ENCODE measurements at regions not wholly inside any gene's neighbourhood (a gene's known extent, or its start where the extent isn't known, plus 50 kb on each side); places are given as distances from the start of the nearest gene placed in this dataset.
A peak's percentile ranks its signal among the peaks of the same experiment; 100 is the strongest.

DNA sequence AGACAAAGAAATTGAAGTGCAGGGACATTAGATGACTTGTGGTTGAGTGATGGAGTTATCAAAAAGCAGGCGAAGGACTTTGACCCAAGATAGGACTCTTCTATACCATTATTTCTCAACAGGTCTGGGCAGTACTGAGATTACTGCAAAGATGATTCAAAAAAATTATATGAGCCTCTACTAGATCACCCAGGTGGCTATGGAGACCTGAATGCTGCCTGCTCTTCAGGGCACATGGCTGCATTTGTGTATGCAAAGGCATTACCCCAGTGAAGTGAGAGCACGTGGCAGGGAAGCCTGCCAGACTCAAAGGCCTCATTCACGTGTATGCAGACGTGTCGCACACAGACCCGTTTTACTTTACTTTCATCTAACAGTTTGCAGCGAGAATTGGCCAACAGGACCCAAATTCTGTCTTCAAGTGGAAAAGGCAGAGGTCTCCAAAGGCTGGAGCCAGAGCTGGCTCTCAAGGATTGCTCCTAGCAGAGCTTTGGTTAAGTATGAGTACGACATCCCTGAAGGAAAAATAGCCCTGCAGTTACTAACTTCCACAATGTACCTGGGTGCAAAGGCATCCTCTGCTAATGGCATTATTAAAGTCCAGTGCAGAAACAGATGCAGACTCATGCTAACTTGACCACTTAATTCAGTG is 113.8 kb upstream of the ARMC2 start:
- DNase-seq: no peak

DNA sequence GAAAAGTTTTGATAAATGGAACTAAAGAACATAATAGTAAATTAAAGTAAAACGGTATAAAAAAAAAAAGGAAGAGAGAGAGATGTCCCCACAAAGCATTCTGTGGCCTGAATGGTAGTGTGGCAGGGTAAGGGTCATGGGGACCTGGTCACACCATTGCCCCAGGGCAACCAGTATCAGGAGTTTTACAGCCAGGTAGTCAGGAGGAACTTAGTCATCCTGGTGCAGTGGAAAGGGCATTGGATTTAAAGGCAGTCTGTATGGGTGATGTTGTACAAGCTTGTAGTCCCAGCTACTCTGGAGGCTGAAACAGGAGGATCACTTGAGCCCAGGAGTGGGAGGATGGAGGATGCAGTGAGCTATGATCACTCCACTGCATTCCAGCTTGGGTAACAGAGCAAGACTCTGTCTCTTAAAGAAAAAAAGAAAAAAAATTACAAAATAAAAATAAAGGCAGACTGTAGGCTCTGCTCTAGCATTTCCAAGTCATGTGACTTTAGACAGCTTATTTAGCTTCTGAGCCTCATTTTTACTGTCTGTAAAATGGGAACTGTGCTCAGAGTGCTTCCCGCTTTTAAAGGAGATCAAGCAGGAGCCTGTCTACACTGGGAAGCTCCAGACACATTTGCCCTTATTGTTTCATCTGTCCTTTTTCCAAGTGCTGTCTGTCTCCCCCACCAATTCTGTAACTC is 112.8 kb upstream of the ARMC2 start:
- no peak for DNase-seq

DNA sequence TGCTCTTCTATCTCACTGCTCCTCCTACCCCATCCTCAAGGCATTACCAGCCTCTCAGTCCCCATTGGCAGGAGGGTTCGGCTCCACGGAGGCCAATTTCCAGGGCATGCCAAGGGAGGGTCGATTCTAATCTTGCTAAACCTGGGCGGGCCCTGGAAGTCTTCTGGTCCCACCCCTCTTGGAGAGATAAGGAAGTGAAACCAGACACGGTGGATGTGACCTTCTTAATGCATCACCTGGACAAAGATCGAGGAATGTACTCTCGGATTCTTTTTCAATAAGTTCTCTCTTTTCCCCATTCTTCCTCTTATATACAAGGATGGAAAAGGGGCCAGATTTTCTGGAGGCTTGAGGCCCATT is 112.2 kb upstream of the ARMC2 start:
- DNase-seq: no peak

DNA sequence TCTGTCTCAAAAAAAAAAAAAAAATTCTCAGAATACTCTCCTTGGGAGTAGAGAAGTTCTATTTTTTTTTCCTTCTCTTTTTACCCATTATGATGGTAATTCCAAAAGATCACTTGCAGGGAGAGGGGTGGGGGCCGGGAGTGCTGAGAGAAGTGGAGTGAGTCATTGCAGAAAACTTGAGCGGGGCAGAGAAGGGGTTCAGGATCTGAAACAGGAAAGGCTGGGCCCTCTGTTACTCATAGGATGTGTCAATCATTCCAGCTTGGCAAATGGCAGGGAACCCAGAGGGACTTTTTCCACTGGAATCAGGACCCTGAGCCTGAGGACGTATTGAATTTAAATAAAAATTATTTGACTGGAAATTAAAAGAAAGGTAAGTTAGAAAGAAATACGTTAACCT is 111.4 kb upstream of the ARMC2 start:
- no peak for DNase-seq

DNA sequence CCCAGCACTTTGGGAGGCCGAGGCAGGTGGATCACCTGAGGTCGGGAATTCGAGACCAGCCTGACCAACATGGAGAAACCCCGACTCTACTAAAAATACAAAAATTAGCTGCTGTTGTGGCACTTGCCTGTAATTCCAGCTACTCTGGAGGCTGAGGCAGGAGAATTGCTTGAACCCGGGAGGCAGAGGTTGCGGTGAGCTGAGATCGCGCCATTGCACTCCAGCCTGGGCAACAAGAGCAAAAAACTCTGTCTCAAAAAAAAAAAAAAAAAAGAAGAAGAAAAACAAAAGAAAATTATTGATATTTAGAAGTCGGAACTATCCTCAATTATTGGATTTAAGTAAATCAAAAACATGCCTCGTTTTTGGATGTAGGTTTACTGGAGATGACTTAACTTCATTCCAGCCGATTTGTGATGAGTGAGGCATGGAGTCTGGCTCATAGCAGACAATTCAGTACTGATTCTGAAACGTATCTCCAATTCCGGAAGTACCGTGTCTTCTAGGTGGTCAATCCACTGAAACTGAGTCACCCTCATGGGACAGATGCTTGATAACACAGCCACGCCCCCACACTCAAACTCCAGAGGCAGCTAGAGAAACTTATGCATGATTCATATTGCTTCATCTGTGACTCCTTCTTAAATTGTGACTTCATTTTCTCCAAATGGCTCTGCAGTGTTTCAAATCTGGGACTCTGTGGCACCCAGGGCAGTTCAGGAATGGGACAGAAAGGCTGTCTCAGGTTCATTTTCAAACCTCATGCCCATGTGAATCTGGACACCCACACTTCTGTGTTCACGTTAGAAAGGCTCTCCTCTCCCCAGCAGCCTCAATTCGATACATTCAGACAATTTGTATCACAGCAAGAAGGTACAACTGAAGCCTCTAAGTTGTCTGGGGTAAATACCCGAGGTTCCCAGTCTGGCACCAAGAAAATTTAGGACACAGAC is 110.4 kb upstream of the ARMC2 start:
- peak; percentile 43 for DNase-seq

DNA sequence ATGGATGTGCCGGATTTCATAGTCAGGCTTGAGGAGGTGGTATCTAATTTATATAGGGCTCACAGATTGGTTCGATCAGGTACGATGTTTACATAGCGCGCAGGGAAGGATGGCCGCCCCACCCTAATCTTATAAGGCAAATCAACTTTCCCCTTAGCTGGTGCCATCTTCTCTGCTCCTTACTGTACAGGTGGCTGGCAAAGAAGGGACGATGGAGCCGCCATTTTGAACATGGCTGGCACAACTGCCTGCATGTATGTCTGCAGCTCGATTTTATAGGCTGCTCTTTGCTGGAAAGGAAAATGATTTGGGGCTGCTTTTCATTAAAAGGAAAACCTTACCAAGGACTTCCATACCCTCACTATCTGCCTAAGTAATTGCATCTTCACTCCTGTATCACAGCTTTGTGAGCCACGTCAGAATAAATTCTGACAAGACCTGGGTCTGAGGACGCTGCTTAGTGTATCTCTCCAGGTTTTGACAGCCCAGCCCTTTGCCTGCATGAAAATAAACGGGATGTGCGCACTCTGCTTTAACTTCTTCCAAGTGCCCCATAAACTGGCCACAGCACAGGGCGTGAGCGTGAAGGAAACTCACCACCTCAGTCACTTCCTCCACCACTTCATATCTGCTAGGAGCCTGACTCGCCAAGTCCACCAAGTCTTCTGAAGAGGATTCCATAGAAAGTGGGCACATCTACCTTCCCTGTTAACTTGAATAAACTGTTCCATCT is 109.4 kb upstream of the ARMC2 start:
- DNase-seq: no peak

DNA sequence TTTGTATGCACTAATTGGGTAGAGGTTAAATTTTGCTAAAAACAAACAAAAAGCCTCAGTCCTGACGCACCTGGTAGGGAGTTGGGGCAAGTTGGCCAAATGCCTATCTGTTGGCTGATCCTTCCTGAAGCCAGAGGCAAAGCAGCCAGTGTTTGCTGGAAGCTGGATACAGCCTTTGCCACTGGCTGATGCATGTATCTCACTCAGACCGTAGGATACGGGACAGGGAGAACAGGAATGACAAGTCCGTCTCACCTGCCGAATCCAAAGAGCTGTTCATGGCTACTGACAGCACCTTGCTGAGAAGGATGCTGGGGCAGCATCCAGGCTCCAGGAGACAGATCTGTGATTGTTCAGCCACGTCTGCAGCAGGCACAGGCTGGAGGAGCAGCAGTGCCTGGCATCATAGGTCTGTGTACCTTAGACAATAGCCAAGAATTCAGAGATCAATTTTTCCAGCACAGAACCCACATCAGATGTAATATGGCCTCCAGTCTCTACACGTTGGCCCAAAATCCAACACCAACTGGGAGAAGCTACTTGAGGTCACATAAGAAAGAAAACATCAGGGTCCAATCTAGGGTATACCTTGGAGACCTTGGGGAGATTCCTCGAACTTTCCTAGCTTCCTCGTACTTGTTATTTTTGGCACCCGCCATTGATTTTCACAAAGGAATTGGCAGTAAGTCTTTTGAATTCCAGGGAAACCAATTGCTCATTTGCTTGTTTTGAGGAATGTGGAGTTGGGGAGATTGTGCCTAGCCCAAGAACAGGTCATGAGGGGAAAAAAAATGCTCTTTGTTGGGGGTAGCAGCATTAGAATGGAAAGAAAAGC is 108.5 kb upstream of the ARMC2 start:
- no peak for DNase-seq

DNA sequence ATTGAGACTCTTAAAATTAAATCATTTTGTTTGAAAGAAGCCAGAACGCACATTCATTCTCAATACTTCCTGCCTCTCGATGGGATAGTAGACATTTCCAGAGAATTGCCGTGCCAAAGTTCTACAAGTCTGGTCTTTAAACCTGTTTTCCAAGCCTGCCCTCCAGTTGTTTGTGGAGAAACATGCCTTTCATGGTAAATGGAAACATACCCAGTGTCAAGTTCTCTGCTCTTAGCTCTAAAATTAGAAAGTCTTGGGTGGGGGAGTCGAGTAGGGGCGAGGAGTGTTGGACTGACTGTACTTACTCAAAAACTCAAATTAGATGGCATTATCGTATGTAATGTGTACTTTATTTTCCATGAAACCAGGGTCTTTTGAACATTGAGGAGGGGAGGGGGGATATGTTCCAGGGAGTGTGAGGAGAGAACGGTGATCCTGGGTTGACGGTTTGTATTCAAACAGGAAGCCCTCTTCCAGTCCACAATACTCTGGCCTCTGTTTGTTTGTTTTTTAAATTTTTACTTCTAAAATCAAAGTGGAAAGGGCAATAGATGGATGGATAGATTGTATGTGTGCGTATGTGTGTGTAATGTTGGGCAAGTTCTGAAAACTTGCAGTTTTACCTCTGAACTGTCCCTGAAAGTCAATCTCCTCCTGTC is 106.8 kb upstream of the ARMC2 start:
- DNase-seq: no peak

DNA sequence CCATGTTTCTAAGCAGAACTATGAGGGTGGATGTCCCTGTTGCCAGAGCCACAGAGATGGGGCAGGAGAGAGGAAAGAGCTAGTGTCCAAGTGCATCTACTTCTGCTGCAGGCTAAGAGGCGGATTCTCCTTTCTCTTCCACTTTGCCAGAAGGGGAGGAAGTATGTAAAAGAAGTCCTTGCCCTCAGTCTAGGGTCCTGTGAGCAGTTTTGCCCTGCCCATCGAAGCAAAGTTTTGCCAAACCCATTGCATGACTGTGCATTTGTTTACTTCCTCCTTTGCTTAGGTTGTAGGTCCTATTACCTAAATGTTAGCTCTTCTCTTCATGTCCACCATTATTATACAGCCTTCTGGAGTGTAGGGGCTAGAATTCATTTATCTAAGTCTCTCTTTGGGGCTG is 106.2 kb upstream of the ARMC2 start:
- no peak for DNase-seq

DNA sequence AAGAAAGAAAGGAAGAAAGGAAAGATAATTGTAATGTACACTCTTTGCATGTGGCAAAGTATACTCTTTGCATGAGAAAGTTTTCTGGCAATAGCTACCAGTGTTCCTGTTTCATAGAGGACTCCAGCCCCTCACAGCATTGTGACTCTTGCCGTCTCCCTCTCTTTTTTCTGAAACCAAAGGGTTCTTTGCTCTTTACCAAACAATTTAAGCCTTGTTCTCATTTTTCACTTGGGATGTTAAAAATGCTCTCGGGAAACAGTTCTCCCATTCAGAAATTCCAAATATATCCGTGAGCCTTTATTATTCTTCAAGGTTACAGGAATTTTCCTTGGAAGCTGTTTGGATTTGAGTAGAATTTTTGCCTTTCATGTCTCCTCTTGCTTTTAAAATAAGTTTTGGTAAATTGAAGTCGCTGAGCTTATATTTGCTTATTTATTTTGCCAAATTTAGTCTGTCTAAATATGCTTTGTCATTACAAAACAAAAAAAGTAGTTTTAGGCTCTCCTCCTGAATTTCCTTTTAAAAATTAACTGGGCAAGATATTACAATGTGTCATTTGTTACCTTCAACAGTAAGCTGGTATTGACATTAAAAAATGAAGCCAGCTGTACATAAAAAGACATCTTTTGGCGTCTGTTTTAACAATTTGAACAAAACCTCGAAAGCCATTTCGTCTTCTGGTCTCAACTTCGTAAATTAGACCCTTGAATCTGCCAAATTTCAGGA is 103.8 kb upstream of the ARMC2 start:
- no peak for DNase-seq

DNA sequence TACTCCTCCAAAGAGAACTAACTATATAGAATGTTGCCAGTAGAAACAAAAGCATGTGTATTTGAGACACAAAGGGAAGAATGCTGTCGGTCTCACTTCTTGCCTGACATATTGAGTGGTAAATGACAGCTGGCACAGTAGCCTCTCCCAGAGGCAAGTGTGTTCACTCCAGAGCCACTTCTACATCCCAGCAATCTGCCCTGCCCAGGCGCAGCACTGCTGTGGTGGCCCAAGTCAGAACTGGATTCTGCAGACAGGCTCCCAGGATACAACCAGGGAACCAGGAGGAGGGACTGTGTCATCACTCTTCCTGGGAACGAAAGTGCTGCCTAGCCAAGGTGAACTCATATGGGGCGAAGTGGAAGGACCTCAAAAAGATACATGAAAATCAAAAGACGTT is 103.2 kb upstream of the ARMC2 start:
- DNase-seq: no peak

DNA sequence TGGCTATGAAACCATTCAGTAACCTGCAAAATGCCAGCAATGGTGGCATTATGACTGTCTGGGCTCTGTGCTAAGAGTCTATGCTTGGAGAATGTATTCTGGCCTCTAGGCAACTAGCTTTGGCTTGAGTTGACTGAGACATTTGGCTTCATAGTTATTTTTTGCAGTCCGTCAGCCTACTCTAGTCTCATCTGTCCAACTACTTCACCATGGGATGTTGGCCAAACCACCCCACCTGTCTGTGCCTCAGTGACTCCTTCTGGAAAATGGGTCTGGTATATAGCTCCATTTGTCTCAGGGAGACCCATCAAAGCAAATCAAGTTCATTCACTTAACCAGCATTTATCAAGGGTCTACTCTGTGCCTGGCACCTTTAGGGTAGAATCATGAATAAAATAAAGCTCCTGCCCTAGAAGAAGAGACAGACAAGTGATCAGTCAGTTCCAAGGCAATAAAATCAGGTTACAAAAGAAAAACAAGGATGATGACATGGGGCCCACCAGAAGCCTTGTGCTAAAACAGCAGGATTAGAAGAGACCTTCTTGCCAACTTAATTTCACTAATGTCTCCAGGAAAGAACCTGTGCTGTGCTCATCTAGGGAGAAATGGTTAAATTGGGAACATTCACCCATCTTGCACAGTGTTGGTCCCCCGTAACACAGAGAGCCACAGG is 102.4 kb upstream of the ARMC2 start:
- no peak for DNase-seq

DNA sequence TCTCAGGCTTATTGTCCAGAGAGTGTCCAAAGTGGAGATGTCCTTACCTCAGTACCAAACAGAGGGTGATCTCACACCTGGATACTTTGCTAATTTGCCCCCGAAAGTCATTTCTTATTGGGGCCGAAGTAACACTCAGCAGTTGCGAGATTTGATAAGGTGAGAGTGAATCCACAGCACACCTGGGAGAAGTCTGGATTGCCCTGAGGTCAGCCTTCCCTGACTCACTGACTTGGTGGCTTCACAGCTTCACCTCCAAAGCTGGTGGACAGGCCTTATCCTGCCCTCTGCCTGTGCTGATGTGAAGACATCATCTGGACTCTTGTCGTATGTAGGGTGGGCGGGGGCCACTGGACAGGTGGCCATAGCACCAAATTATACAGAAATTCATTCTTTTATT is 101.9 kb upstream of the ARMC2 start:
- no peak for DNase-seq

DNA sequence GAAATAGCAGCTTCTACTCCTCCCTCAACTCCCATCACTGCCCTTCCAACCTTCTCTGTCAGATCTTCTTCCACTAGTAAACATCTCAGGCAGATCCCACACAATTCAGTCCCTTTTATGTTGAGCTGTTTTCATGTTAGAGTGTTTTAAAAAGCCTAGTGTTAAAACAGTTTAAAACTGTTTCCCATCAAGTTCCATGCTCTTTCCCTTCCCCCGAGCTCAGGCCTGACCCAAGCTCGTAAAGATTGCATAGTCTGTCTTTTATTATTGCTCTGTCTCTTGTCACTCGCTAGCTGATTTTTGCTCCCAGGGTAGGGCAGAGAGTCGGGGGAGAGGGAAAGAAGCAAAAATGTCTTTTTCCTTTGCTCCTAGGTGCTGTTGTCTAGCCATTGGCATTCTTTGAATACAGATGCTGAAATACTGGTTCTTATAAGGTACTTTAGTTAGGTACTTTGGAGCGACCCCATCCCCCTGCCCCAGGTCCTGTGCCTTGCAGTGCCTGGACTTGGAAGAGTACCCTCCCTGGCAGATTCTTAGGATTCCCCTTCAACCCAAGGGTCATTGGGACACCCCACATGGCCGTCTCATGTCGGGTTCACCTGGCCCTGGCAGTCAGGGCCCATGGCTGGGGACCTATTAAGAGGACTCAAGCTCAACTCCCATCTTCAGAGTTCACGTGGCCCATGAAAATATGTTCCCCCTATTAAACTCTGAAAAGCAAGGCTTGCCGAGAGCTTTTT is 101.2 kb upstream of the ARMC2 start:
- DNase-seq: no peak

DNA sequence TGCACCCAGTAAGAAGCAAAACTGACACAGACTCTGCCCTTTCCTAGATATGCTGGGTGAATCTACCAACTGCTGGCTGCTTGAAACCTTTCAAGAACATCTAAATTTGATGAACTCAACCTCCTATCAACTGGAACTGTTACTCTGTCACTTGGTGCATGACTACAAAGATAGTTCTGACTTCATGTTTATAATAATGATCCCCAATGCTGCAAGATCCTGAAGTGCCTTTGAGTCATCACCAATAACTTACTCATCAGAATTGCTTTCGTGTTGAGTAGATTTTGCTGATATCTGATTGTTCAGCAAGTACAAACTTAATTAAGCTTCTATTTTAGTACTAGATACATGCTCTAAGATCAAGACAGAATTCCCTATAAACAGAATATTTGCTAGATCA is 100.2 kb upstream of the ARMC2 start:
- DNase-seq: no peak

DNA sequence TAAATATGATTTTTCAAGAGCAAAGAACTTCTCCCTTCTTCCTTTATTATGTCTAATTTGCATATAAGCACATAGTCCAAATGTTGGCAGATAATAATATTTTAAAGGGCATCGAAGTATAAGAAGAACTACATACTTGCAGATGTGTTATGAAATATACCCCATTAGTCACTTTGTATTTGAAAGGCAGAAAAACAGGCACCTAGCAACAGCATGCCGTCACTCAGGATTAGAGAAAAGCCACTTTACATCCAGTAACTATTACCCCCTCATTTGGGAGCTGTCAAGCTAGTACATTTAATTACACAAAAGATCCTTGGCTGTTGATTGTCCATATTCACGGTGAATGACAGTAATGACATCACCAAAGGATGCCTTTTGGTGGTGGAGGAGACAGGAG is 99.3 kb upstream of the ARMC2 start:
- DNase-seq: no peak

DNA sequence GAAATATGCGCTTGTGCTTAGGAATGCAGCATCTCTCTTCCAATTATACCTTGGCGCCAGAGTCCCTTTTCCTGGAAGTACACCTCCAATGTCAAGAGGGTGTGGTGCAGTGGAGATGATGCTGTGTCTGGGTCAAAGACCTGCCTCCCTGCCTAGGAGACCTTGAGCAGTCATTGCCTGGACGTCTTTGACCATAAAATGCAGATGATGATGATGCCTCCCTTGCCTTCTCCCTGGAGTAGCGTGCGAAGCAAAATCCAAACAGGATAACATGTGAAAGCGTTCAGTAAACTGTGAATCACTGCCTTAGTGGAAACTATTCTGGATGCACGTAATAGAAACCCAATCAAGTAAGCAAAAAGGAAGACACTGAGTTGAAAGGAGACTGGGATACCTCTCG is 97.4 kb upstream of the ARMC2 start:
- no peak for DNase-seq

DNA sequence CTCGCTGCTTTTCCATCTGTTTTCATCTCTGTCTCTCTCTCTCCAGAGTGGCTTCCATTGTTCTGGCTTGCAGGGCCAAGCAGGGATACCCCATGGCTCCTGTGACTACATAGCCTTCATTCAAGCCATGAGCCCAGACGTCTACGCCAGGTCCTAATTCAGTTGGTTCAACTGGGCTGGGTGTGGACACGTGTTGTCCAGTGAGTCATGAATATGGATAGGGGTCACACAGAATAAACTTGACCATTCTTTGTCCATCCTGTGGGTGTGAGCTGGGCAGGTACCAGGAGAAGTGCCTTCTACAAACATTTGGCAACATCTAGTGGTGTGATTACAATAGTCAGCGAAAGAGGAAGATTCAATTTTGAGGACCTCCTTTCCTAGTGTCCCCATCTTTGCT is 96.9 kb upstream of the ARMC2 start:
- DNase-seq: no peak

DNA sequence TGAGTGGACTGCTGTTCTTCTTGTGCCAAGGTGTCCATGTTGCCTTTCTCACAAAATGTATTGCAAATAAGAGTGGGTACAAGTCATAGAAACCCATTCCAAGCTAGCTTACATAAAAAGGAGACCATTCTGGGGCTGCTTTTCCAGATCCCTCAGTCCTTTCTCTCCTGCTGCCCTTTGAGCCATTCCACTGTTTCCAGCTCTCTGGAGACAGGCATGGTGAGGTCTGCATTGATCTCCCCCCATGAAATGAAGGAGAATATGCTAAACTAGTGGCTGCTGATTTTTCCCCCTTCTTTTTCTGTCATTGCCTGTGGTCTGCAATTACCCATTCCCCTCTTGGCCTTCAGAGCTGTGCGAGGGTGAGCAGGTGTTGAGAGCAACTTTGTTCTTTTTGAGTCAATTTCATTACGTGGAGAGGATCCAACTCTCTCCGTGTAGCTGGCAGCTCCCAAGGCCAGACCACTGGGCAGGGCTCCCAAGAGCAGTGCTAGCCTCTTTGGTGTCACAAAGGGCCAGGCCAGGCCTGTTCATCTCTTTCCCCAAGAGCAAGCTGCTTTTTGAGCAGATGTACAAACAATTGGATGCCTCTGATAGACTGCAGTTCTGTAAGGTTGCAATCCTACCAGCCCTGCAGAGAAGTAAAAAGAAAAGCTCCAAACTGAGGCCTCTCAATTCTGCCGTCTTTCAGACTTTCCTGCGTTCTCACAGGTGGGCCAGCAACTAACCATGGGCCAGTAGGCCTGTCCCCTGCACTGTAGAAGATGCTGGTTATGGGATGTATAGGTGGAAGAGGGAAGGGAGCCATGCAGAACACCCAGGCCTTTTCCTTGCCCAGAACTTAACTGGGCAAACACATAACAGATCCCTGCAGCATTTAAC is 96.1 kb upstream of the ARMC2 start:
- DNase-seq: no peak
